Smooth muscle cell (in vitro differentiated cells): ENCODE measurements at regions not wholly inside any gene's neighbourhood (a gene's known extent, or its start where the extent isn't known, plus 50 kb on each side); places are given as distances from the start of the nearest gene placed in this dataset.
"Not testable (repeated sequence)": the region's sequence is repeated elsewhere in the genome, so short reads cannot be mapped to it uniquely, and the experiment has no call there.

Source experiments
- DNase-seq: peaks from one replicate; lab custom pipeline; 2025; ENCODE audit not compliant: unreplicated experiment; lab: John Stamatoyannopoulos, UW
- H2AFZ ChIP-seq: fragments of 200-600 bp; sonication (generic); 2 replicates; pipeline ENCODE4 v1.6.0; 2016; ENCODE audit warnings: antibody characterized with exemption, low read depth, mild to moderate bottlenecking
- H3F3A ChIP-seq: fragments of 200-600 bp; sonication (generic); 2 replicates; pipeline ENCODE4 v1.6.0; 2017; ENCODE audit warnings: antibody characterized with exemption, low read depth
- H3K27ac ChIP-seq: fragments of 200-600 bp; sonication (generic); 2 replicates; pipeline ENCODE4 v1.5.1; 2016; ENCODE audit warnings: low read depth, mild to moderate bottlenecking
- H3K27me3 ChIP-seq: fragments of 200-600 bp; sonication (generic); 2 replicates; pipeline ENCODE4 v1.6.1; 2016; ENCODE audit warnings: low read depth, mild to moderate bottlenecking
- H3K36me3 ChIP-seq: fragments of 200-600 bp; sonication (generic); 2 replicates; pipeline ENCODE4 v1.5.1; 2016; ENCODE audit warnings: low read depth
- H3K4me1 ChIP-seq: fragments of 200-600 bp; sonication (generic); 2 replicates; pipeline ENCODE4 v1.5.1; 2016; ENCODE audit warnings: low read depth
- H3K4me2 ChIP-seq: fragments of 200-600 bp; sonication (generic); 2 replicates; pipeline ENCODE4 v1.6.0; 2016; ENCODE audit warnings: mild to moderate bottlenecking
- H3K4me3 ChIP-seq: fragments of 200-600 bp; sonication (generic); 2 replicates; pipeline ENCODE4 v1.5.1; 2016; ENCODE audit warnings: mild to moderate bottlenecking
- H3K79me2 ChIP-seq: fragments of 200-600 bp; sonication (generic); 2 replicates; pipeline ENCODE4 v1.6.0; 2016; ENCODE audit warnings: low read depth, mild to moderate bottlenecking
- H3K9ac ChIP-seq: fragments of 200-600 bp; sonication (generic); 2 replicates; pipeline ENCODE4 v1.6.0; 2016; ENCODE audit warnings: low read depth
- H3K9me3 ChIP-seq: fragments of 200-600 bp; sonication (generic); replicated peaks from 2 replicates; pipeline ENCODE4 v1.5.1; 2016; ENCODE audit warnings: low read depth
- H4K20me1 ChIP-seq: fragments of 200-600 bp; sonication (generic); 2 replicates; pipeline ENCODE4 v1.6.0; 2016; ENCODE audit warnings: low read depth
- CTCF ChIP-seq: fragments of 200-600 bp; sonication (generic); IDR thresholded peaks from 2 replicates; pipeline ENCODE4 v1.5.1; 2017; ENCODE audit warnings: borderline replicate concordance, mild to moderate bottlenecking, antibody characterized with exemption; ENCODE audit not compliant: insufficient read depth, poor library complexity, severe bottlenecking
- WGBS: methylation state at CpG from one replicate; pipeline ENCODE4 v1.1.7; 2016; ENCODE audit warnings: low lambda C conversion rate; 5-methylcytosine and 5-hydroxymethylcytosine counted together

- H2AFZ ChIP-seq: no peak overlapping the region
- H3K4me3 ChIP-seq: no peak overlapping the region
- H4K20me1 ChIP-seq: no peaks in the 10 kb centered on the region
- no peaks in the 10 kb centered on the region for H3F3A ChIP-seq
- H3K79me2 ChIP-seq: no peaks in the 10 kb centered on the region
- no peaks in the 10 kb centered on the region for H3K36me3 ChIP-seq
- no peaks in the 10 kb centered on the region for H3K9me3 ChIP-seq
- no peak overlapping the region for H3K4me2 ChIP-seq
- no peak for TF ChIP-seq CTCF
- H3K9ac ChIP-seq: no peak overlapping the region
- peaks cover 5% of the 10 kb centered on the region for H3K4me1 ChIP-seq
- no peak for DNase-seq
- 75% methylated on average over 5 of the region's 5 CpGs for WGBS
- no peaks in the 10 kb centered on the region for H3K27me3 ChIP-seq
- no peak overlapping the region for H3K27ac ChIP-seq
Observed at GRCh38 chr2:43146083-43146482, 80.3 kb downstream of the ZFP36L2 start.

DNA sequence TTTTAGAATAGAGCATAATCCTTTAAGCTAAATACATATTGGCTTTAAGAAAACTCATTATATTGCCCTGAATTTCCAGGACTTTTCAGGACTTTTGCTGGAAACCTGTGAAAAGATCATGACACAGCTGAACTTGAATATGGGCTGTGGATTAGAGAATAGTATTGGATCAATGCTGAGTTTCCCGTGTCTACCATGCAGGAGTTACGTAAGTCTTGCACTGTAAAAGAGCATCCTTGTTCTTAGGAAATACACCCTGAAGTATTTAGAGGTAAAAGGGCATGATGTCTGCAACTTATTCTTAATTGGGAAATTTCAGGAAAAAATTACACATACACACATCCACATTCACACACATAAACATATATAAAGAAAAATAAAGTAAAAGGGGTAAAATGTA, 82.1 kb downstream of the ZFP36L2 start:
- Histone ChIP-seq H2AFZ (no peak overlapping the region), H3K79me2 (no peaks in the 10 kb centered on the region), H3K9ac (no peak overlapping the region), H3K4me3 (no peak overlapping the region), H3K4me2 (no peak overlapping the region), H3F3A (no peaks in the 10 kb centered on the region), H4K20me1 (no peaks in the 10 kb centered on the region), H3K27me3 (no peaks in the 10 kb centered on the region), H3K36me3 (no peaks in the 10 kb centered on the region), H3K27ac (no peak overlapping the region), H3K4me1 (peaks cover 5% of the 10 kb centered on the region), H3K9me3 (no peaks in the 10 kb centered on the region)
- no peak for TF ChIP-seq CTCF
- 85% methylated on average over 2 of the region's 2 CpGs for WGBS
- DNase-seq: no peak

- no peak overlapping the region for H3K4me3 ChIP-seq
- H3K36me3 ChIP-seq: no peaks in the 10 kb centered on the region
- no peaks in the 10 kb centered on the region for H3F3A ChIP-seq
- peaks cover 5% of the 10 kb centered on the region for H3K4me1 ChIP-seq
- no peak overlapping the region for H3K27ac ChIP-seq
- H3K27me3 ChIP-seq: no peaks in the 10 kb centered on the region
- H2AFZ ChIP-seq: no peak overlapping the region
- TF ChIP-seq CTCF: no peak
- H3K4me2 ChIP-seq: no peak overlapping the region
- DNase-seq: no peak
- 85% methylated on average over 8 of the region's 8 CpGs for WGBS
- no peaks in the 10 kb centered on the region for H3K79me2 ChIP-seq
- H3K9me3 ChIP-seq: no peaks in the 10 kb centered on the region
- H4K20me1 ChIP-seq: no peaks in the 10 kb centered on the region
- no peak overlapping the region for H3K9ac ChIP-seq
Observed at GRCh38 chr2:43143756-43144155, 82.7 kb downstream of the ZFP36L2 start.

GRCh38 chr2:43142921-43143438, 83.4 kb downstream of the ZFP36L2 start:
- 96% methylated on average over 7 of the region's 7 CpGs for WGBS

DNA sequence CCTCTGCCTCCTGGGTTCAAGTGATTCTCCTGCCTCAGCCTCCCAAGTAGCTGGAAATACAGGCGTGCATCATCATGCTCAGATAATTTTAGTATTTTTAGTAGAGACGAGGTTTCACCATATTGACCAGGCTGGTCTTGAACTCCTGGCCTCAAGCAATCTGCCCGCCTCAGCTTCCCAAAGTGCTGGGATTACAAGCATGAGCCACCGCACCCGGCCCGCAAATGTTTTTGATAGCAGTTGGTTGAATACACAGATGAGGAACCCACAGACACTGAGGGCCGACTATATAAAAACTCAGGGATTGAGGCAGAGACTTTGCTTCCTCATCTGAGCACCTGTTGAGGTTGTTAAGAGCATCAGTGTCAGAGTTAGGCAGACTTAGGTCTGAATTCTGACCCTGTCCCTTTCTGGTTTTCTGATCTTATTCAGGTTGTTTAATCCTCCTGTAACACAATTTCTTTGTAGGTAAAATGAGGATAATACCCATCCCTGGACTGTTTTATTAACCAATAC, 84.7 kb downstream of the ZFP36L2 start:
- H3K9me3 ChIP-seq, H3K4me3 ChIP-seq, H3K4me2 ChIP-seq, H3K36me3 ChIP-seq, H3F3A ChIP-seq, H2AFZ ChIP-seq, H3K27ac ChIP-seq, DNase-seq, H3K9ac ChIP-seq, H3K79me2 ChIP-seq, H4K20me1 ChIP-seq, H3K27me3 ChIP-seq: not testable (repeated sequence)
- WGBS: 97% methylated on average over 7 of the region's 7 CpGs
- H3K4me1 ChIP-seq: peaks cover 20% of the 10 kb centered on the region

More at GRCh38 chr2:43142921-43143438, 83.4 kb downstream of the ZFP36L2 start:
- Histone ChIP-seq H2AFZ (no peak overlapping the region), H3K4me2 (no peak overlapping the region), H3K9ac (no peak overlapping the region), H3K27me3 (no peaks in the 10 kb centered on the region), H3K9me3 (no peaks in the 10 kb centered on the region), H3K36me3 (no peaks in the 10 kb centered on the region), H4K20me1 (no peaks in the 10 kb centered on the region), H3K4me1 (peaks cover 7% of the 10 kb centered on the region), H3F3A (no peaks in the 10 kb centered on the region), H3K27ac (no peak overlapping the region), H3K79me2 (no peaks in the 10 kb centered on the region), H3K4me3 (no peak overlapping the region)
- TF ChIP-seq CTCF: no peak
- no peak for DNase-seq
